SHP77 treated with DMSO at 0.1 percent for 48 hours (cell line): ENCODE measurements at regions not wholly inside any gene's neighbourhood (a gene's known extent, or its start where the extent isn't known, plus 50 kb on each side); places are given as distances from the start of the nearest gene placed in this dataset.
"Not testable (repeated sequence)": the region's sequence is repeated elsewhere in the genome, so short reads cannot be mapped to it uniquely, and the experiment has no call there.

ENCODE experiments used
- DNase-seq: peaks from one replicate; lab custom pipeline; 2025; lab: John Stamatoyannopoulos, UW

DNA sequence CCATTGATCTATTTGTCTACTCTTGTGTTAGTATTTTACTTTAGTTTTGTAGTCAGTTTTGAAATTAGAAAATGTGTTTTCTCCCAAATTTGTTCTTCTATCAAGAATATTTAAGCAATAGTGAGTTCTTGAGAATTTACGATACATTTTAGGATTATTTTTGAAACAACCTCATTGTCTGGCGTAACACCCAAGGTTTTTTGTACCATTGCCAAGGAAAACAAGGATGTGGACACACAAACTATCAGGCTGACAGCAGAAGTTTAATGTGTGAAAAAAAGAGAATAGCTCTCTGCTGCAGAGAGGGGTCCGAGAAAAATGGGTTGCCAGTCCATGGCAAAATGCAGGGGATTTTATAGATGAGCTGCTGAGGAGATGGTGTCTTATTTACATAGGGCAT, 865.1 kb upstream of the CNTN5 start:
- peak; percentile 54 for DNase-seq

DNA sequence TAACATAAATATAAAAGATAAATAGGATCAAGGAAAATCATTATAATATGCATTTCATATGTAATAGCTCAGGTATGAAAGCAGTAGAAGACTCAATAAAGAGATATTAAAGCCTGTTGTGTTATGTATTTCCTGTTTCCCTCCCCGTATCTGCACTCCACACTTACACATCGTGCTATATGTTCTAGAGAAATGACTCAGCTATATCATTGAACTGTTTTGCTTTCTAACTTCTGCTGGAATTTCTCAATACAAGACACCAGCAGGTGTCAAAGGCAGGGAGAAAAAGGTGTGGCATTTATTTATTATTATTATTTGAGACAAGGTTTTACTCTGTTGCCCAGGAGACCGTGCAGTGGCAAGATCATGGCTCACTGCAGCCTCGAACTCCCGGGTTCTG, 842.8 kb upstream of the CNTN5 start:
- DNase-seq = no peak

DNA sequence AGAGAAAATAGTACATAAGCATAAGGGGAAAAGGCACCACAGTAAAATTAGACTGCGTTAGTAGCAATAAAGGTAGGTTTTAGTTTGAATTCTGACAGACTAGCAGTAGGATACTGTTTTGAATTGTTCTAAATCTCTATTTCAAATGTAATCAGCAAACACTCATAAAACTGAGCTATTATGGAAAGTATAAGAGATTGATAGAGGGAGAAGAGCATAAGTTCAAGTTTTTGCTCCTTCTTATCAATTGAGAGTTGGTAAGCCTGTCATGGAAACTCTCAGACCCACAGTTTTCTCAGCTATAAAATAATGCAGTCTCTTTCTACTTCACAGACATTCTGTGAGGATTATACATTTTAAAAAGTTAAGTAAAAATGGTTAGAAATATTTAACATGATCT, 840.2 kb upstream of the CNTN5 start:
- DNase-seq = no peak

DNA sequence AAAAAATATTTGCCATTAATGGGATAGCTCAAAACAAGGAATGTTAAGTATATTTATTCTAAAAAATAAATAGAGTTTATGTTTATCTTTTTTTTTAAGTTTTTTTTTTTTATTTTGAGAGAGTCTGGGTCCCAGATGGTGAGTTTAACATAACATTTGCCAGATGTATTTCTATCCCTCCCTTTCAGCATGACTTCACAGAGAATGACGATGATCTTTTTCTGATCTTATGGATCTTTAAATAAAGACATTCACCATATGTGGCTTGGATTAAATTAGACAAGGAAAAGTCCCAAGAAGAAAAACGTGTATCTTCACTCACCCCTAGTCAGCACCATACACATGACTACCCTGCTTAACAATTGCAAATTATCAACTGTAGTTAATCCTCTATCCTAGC, 839.8 kb upstream of the CNTN5 start:
- no peak for DNase-seq

DNA sequence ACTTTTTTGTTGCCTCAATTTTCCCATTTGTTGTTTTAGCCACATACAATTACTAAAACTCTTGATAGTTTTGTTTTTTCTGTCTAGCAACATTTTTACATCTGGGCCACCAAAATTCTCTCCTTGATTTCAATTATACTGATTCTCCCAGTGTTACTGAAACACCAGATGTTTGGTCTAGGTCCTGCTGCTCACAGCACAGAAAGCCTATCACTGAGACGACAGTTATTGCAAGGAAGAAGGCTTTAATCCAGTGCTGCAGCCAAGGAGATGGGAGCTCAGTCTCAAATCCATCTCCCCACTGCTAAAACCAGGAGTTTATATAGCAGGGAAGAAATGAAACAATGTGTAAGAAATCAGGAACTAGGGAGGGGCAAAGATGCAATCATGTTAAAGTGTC, 837.7 kb upstream of the CNTN5 start:
- DNase-seq = no peak

DNA sequence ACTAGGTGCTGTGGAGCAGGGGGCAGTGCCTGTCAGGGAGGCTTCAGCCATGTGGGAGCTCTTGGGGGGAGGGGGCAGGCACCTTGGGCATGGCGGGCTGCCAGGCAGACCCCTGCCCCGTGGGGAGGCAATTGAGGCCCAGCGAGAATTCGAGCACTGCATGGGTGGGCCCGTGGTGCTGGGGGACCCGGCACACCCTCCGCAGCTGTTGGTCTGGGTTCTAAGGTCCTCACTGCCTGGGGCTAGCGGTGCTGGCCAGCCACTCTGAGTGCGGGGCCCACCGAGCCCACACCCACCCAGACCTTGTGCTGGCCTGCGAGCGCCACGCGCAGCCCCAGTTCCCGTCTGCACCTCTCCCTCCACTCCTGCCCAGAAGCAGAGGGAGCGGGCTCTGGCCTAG, 835.5 kb upstream of the CNTN5 start:
- DNase-seq = no peak

DNA sequence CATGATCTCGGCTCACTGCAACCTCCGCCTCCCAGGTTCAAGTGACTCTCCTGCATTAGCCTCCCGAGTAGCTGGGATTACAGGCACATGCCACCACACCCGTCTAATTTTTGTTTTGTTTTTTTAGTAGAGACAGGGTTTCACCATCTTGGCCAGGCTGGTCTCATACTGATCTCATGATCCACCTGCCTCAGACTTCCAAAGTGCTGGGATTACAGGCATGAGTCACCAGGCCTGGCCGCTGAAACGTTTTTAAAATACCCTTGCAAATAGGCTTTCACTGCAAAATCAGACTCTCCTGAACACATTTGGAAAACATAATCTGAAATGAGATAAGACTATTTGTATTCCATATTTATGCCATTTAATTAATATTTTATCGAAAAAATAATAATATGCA, 826.1 kb upstream of the CNTN5 start:
- no peak for DNase-seq

DNA sequence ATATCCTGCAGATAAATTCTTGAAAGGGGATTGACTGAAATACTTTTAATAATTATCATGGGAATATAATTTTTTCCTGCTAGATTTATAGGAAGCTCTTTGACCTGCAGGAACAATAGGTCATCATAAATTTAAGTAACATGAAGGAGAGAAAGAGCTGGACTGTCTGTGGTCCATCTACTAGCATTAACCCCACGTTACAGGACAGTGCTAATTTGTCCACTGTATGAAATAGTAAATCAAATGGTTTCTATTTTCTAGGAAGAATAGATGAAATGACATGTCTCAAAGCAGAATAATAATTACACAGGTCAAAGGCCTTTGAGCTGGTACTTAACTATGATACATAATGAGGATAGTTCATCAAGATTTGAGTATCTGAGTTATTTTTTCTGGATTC, 825.4 kb upstream of the CNTN5 start:
- no peak for DNase-seq

DNA sequence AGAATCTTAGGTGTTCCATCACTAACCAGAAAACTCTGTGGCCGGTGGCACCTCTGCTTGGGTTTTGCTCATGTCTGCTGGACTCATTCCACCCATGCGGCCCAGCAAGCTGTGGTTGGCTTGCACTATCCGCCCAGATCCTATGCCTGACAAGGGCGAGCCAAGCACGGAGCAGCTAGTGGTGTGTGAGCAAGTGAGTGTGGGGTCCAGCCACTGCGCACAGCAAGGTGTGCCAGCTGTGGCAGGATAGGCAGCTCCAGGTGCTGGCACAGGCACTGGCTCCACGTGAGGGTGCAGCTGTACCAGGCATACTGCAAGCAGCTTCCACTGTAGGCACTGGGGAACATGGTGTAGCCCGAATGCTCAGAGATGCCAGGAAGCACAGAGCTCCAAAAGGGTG, 813.7 kb upstream of the CNTN5 start:
- DNase-seq = no peak

DNA sequence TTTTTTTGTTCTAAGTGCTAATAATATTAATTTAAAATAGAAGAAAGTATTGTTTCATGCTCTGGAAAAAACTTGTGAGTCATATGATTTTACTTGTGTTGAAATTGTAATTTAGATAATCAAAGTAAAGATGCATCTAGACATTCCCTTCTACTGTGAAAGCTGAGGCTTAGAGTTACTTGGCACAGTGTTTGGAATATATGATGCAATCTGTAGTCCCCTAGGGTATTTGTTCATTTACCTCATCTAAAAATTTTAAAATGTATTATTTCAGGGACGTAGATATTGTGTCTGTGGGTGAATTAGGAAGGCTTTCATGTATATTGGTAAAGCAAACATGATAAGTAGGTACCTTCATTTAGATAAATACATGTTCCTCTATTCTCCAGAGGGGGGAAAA, 793.5 kb upstream of the CNTN5 start:
- no peak for DNase-seq

DNA sequence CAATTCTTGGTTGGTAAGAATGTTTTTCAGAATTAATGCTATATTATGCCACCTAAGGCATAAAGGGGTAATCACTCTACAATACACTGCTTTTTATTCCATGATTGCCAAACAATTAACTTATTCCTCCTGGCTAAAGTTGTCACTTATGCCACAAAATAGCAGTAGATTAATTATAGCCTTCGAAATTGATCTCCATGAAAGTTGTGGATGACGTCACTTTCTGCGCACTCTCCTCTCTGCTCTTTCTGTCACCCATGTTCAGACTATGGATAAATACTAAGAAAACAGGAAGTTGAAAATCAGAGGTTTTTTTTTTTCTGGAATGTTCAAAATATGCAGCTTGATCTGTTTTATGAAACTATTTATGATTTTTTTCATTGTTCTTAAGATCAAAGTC, 790.1 kb upstream of the CNTN5 start:
- no peak for DNase-seq

DNA sequence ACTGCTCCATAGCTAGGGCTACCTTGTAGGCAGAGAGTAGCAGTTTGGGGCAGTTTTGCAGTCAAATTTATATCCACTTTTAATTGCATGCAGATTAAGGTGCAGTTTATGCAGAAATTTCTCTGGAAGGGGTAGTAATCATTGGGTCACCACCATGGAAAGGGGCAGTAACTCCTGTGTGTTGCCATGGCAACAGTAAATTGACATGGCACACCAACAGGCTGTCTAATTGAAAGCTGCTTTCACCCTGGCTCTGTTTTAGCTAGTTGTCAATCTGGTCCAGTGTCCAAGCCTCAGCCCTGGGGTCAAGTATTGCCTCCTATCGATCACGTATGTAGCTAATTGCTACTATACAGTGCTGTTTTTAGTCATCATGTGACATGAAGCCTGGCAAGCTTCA, 786.1 kb upstream of the CNTN5 start:
- DNase-seq = no peak

DNA sequence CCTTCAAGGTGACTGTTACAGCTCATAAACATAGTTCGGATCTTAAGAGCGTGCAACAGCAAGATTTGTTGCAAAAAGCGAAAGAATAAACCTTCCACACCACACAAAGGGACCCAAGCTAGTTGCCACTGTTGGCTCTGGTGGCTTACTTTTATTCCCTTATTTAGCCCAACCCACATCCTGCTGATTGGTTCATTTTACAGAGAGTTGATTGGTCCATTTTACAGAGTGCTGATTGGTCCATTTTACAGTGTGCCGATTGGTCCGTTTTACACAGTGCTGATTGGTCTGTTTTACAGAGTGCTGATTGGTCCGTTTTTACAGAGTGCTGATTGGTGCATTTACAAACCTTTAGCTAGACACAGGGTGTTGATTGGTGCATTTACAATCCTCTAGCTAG, 776.9 kb upstream of the CNTN5 start:
- no peak for DNase-seq

DNA sequence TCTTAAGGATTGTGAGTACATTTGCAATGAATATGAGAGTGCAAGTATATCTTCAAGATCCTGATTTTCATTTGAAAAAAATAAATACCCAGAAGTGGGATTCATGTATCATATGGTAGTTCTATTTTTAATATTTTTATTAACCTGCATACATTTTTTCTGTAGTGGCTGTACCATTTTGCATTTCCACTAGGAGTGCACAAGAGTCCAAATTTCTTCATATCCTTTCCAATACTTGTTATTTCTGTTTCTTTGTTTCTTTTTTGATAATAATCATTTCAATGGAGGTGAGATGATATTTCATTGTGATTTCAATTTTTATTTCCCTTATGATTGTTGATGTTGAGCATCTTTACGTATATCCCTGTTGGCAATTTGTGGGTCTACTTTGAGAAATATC, 759.8 kb upstream of the CNTN5 start:
- no peak for DNase-seq

DNA sequence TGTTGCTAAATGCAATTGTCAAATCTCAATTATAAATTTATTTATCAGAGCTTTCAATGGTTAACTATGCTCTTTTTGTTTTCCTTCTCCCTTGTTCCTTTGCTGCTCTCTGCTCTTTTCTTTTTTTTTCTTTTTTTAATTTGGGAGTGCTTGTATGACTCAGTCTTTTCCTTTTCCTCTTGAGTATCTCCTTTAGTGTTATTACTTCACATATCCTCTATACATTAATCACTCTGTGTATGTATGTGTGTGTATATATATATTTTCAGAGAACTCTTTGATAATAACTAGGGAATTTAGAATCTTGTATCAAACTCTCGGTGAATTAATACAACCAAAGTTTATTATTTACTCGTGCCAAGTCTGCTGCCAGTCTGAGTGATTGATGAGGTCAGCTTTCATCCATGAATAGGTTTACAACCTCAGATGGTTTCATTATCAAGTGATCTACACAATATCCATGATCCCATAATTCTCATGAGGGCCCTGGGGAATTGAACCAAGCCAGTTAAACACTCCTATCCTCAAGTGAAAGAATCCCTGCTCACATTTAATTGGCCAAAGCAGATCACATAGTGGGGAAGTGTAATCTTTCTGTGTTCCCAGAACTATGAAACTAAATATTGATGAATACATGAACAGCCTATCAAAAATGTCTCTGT, 743.4 kb upstream of the CNTN5 start:
- no peak for DNase-seq

DNA sequence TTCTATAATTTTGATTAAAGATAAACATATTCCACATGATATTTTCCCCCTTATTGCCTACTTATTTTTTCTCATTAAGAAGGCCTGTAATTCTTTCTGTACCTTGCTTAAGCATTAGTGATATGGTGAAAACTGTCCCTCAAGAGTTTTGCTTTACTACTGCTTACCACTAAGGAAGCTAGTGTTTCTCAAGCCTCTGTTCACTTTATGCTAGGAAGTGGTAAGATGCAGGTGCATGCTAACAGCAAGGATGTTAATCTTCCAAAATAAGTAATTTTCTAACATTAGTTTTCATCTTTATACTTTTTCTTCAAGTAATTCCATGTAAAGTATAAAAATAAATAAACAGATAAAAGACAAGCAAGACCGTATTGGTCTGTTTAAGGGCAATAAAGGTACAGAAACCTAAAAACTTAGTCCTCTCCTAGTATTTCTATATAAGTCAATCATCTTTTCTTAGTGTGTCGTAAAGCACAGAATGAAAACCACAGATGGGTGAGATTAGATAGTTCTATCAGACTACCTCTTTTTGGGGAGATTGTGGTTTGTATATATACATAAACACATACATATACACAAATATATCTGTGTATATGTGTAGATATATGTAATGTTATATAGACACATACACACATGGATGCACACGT, 731.0 kb upstream of the CNTN5 start:
- DNase-seq = no peak

DNA sequence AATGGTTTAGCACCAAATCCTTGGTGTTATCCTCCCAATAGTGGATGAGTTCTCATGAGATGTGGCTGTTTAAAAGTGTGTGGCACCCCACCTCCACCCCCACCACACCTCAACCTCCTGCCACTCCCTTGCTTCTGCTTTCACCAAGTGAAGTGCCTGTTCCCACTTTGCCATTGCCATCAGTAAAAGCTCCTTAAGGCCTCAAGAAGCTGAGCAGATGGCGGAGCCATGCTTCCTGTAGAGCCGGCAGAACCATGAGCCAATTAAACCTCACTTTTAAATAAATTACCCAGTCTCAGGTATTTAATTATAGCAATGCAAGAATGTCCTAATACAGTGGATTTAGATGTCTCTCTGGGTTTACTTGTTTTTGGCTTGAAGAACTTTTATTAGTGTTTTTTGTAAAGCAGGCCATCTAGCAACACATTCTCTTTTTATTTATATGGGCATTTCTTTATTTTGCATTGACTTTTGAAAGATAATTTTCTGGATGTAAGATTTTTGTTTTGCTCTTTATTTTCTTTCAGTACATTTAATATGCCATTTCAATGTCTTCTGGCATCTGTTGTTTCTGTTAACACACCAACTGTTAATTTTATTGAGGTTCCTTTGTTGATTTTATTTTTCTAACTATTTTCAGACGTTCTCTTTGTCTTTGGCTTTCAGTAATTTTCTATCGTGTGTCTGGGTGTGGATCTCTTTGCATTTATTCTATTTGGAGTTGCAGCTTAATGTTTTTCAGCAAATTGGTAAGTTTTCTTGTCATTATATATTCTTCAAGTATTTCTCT, 724.5 kb upstream of the CNTN5 start:
- no peak for DNase-seq

DNA sequence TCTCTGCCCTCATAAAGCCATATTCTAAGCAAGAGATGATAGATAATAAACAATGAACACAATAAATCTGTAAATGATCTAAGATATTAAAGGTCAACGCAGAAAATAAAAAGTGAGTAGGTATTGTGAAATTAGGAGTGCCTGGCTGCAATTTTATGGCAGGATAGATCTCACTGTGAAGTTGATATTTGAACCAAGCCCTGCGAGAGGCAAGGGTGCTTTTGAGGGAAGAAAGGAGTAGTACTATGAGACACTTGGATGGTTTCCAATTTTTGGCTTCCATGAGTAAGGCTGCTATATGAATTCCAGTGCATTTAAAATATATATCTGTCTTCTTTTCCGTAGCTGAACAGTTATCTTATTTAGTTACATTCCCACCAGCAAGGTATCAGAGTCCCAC, 720.0 kb upstream of the CNTN5 start:
- no peak for DNase-seq

DNA sequence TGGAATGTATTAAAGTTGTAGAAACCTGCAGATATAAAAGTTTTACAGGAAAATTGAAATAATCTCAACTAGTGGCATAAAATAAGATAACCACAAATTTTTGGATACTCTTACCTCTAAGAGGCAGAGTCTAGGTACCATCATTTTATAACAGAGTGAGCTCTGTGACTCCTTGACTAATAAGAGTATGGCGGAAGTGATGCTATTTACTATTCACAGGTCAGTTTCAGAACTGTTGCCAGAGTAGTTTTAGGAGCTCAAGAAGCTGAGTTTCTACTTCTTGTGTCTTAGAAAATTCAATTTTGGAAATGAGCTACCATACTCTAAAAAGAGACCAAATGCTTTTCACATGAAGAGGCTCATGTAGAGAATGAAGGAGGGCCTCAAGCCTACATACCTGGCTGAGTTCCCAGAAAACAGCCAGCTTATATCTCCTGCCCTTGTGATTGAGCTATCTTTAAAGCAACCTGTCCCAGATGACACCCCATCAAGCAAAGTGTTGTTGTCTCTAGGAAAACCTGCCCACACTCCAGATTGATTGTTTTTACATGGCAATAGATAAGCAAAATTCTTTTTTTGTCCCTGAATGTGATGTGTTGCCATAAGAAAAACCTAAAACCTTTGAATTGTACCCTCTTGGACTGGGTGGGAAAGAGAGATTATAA, 712.8 kb upstream of the CNTN5 start:
- DNase-seq = no peak

DNA sequence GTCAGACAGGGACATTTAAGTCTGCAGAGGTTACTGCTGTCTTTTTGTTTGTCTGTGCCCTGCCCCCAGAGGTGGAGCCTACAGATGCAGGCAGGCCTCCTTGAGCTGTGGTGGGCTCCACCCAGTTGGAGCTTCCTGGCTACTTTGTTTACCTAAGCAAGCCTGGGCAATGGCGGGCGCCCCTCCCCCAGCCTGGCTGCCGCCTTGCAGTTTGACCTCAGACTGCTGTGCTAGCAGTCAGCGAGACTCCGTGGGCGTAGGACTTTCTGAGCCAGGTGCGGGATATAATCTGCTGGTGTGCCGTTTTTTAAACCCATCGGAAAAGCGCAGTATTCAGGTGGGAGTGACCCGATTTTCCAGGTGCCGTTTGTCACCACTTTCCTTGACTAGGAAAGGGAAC, 690.4 kb upstream of the CNTN5 start:
- DNase-seq = not testable (repeated sequence)

DNA sequence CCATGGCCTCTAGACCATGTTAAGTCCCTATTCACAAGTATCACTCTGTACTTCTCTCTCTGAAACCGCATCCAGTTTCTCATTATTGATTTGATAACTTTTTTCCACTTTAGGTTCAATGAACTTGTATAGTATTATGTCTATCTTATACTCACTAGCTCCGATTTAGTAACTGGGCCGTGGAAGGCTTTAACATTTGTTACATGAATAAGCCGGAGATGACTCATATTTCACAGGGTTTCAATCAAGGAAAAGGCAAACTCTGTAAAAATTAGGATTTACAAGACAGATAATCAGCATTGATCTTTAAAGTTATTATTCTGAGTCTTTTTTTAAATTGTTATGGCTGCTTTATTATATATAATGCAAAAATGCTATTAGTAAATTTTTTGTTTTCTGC, 662.2 kb upstream of the CNTN5 start:
- DNase-seq = no peak

DNA sequence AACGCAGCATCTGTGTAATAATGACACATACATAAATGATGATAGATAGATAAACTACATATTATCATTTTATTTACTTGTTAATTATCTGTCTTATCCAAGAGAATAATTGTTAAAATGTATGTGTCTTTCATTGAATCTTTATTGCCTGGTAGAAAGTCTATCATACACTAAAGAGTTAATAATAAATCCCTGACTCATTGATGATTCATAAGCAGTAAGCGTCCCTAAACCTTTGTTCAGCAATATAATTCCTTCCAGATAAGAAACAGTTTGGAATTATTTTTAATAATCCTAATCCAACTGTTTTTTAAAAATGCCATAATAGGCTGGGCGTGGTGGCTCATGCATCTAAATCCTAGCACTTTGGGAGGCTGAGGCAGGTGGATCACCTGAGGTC, 655.6 kb upstream of the CNTN5 start:
- no peak for DNase-seq

DNA sequence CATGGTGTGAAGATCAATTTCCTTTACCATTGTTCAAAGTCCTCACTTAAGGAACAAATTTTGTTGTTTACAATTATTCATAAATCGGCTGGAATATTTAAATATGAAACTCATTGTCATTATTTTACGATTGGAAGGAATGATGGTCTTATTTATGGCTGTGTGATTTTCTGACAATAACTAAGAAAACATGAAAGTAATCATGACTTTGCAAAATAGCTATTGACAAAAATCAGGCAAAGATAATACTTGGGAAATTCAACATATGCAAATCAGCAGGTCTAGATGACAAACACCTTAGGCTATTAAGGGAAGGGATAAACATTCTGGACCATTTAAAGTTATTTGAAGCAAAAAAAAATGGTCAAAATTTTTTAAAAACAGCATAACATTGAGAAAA, 654.8 kb upstream of the CNTN5 start:
- no peak for DNase-seq
